Parathyroid adenoma (tissue), 2 donors: ENCODE measurements at regions not wholly inside any gene's neighbourhood (a gene's known extent, or its start where the extent isn't known, plus 50 kb on each side); places are given as distances from the start of the nearest gene placed in this dataset.

ENCODE experiments used
- H2AFZ ChIP-seq: fragments of 300-600 bp; sonication (generic); one replicate; pipeline ENCODE4 v1.7.0; 2017; ENCODE audit warnings: antibody characterized with exemption, mild to moderate bottlenecking
- H3K27ac ChIP-seq: fragments of 300-600 bp; sonication (generic); one replicate; pipeline ENCODE4 v1.7.0; 2017
- H3K27me3 ChIP-seq: fragments of 300-600 bp; sonication (generic); one replicate; pipeline ENCODE4 v1.7.0; 2017; ENCODE audit warnings: low read length; ENCODE audit not compliant: control insufficient read depth, insufficient read depth
- H3K36me3 ChIP-seq: fragments of 300-600 bp; sonication (generic); one replicate; pipeline ENCODE4 v1.7.0; 2017; ENCODE audit warnings: low read length; ENCODE audit not compliant: control insufficient read depth, insufficient read depth
- H3K4me1 ChIP-seq: fragments of 300-600 bp; sonication (generic); one replicate; pipeline ENCODE4 v1.7.0; 2017; ENCODE audit warnings: control low read depth
- H3K4me2 ChIP-seq: fragments of 300-600 bp; sonication (generic); one replicate; pipeline ENCODE4 v1.7.0; 2017; ENCODE audit warnings: low read length
- H3K4me3 ChIP-seq: fragments of 300-600 bp; sonication (generic); one replicate; pipeline ENCODE4 v1.7.0; 2017; ENCODE audit warnings: low read depth, low read length
- H3K79me2 ChIP-seq: fragments of 300-600 bp; sonication (generic); one replicate; pipeline ENCODE4 v1.7.0; 2017; ENCODE audit warnings: control low read depth
- H3K9ac ChIP-seq: fragments of 300-600 bp; sonication (generic); one replicate; pipeline ENCODE4 v1.7.0; 2017; ENCODE audit warnings: mild to moderate bottlenecking
- H3K9me3 ChIP-seq: fragments of 300-600 bp; sonication (generic); one replicate; pipeline ENCODE4 v1.7.0; 2017; ENCODE audit warnings: low read length; ENCODE audit not compliant: control insufficient read depth
- CTCF ChIP-seq: fragments of 300-600 bp; sonication (generic); IDR thresholded peaks from one replicate; pipeline ENCODE4 v1.7.0; 2017; ENCODE audit warnings: antibody characterized with exemption, mild to moderate bottlenecking
- donor health status: primary hyperparathyroidism.

GRCh38 chr5:167827766-167828165, 463.7 kb upstream of the WWC1 start:
- Histone ChIP-seq H3K79me2 (no peaks in the 10 kb centered on the region), H3K36me3 (no peaks in the 10 kb centered on the region), H2AFZ (no peak overlapping the region), H3K4me3 (no peak overlapping the region), H3K9ac (no peak overlapping the region), H3K4me1 (no peaks in the 10 kb centered on the region), H3K27me3 (no peaks in the 10 kb centered on the region), H3K4me2 (no peak overlapping the region), H3K9me3 (no peaks in the 10 kb centered on the region), H3K27ac (no peak overlapping the region)
- TF ChIP-seq CTCF, result no peak

- Histone ChIP-seq H3K4me1 (no peaks in the 10 kb centered on the region), H2AFZ (no peak overlapping the region), H3K4me2 (no peak overlapping the region), H3K9ac (no peak overlapping the region), H3K9me3 (no peaks in the 10 kb centered on the region), H3K36me3 (no peaks in the 10 kb centered on the region), H3K27ac (no peak overlapping the region), H3K4me3 (no peak overlapping the region), H3K27me3 (no peaks in the 10 kb centered on the region), H3K79me2 (no peaks in the 10 kb centered on the region)
- TF ChIP-seq CTCF, result no peak
Observed at GRCh38 chr5:167831754-167832504, 459.5 kb upstream of the WWC1 start.

GRCh38 chr5:167832609-167833008, 458.8 kb upstream of the WWC1 start:
- TF ChIP-seq CTCF, result no peak

GRCh38 chr5:167833456-167833855, 458.0 kb upstream of the WWC1 start:
- Histone ChIP-seq H3K9ac (no peak overlapping the region), H3K27ac (no peak overlapping the region), H3K79me2 (no peaks in the 10 kb centered on the region), H3K4me3 (no peak overlapping the region), H3K27me3 (no peaks in the 10 kb centered on the region), H3K36me3 (no peaks in the 10 kb centered on the region), H2AFZ (no peak overlapping the region), H3K4me1 (no peaks in the 10 kb centered on the region), H3K4me2 (no peak overlapping the region), H3K9me3 (no peaks in the 10 kb centered on the region)
- TF ChIP-seq CTCF, result no peak

More at GRCh38 chr5:167832609-167833008, 458.8 kb upstream of the WWC1 start:
- Histone ChIP-seq H3K4me1 (no peaks in the 10 kb centered on the region), H3K36me3 (no peaks in the 10 kb centered on the region), H3K27ac (no peak overlapping the region), H3K9ac (no peak overlapping the region), H3K9me3 (no peaks in the 10 kb centered on the region), H3K4me3 (no peak overlapping the region), H3K4me2 (no peak overlapping the region), H2AFZ (no peak overlapping the region), H3K79me2 (no peaks in the 10 kb centered on the region), H3K27me3 (no peaks in the 10 kb centered on the region)

GRCh38 chr5:167835146-167835545, 456.3 kb upstream of the WWC1 start:
- no peak overlapping the region for H3K4me2 ChIP-seq
- TF ChIP-seq CTCF, result no peak
- H2AFZ ChIP-seq, result no peak overlapping the region
- H3K79me2 ChIP-seq, result no peaks in the 10 kb centered on the region
- H3K9ac ChIP-seq, result no peak overlapping the region
- H3K27ac ChIP-seq, result no peak overlapping the region
- H3K9me3 ChIP-seq, result no peaks in the 10 kb centered on the region
- H3K27me3 ChIP-seq, result no peaks in the 10 kb centered on the region
- no peak overlapping the region for H3K4me3 ChIP-seq
- H3K4me1 ChIP-seq, result no peaks in the 10 kb centered on the region
- H3K36me3 ChIP-seq, result no peaks in the 10 kb centered on the region
